GM12878 (cell line): ENCODE measurements at regions not wholly inside any gene's neighbourhood (a gene's known extent, or its start where the extent isn't known, plus 50 kb on each side); places are given as distances from the start of the nearest gene placed in this dataset.

Experiments used
- ATAC-seq: fragments of 200-7000 bp; cut with Tn5 transposase; 3 replicates; pipeline ENCODE4 v1.9.1; 2020; ENCODE audit warnings: mild to moderate bottlenecking, moderate library complexity
- BruUV-seq: library from RNA; stranded (reverse); fragments of 400-500 nt; replicated peaks from 2 replicates; lab custom pipeline; 2021; lab: Mats Ljungman, UMichigan
- CTCF ChIA-PET: fragments of 300-600 bp; sonication (Branson Sonifier 250); formaldehyde crosslinking; extraction: SDS; loops from one replicate; lab custom pipeline; 2021; ENCODE audit warnings: inconsistent platforms; lab: Yijun Ruan, JAX
- POLR2A ChIA-PET: fragments of 350-600 bp; formaldehyde crosslinking; extraction: SDS; loops from one replicate; lab custom pipeline; 2021; ENCODE audit warnings: inconsistent platforms; lab: Charles Lee
- RAD21 ChIA-PET: fragments of 300-600 bp; sonication (Branson Sonifier 250); formaldehyde crosslinking; loops from one replicate; lab custom pipeline; 2023; ENCODE audit warnings: antibody characterized with exemption; ENCODE audit not compliant: unreplicated experiment; lab: Charles Lee
- SMC1A ChIA-PET: fragments of 300-600 bp; sonication (Branson Sonifier 250); formaldehyde crosslinking; loops from one replicate; lab custom pipeline; 2023; ENCODE audit not compliant: unreplicated experiment, uncharacterized antibody; lab: Charles Lee
- DNase-seq: peaks from one replicate; pipeline ENCODE4 v3.0.0-alpha.2; 2011; ENCODE audit warnings: low read depth, low spot score
- FAIRE-seq: peaks from 3 replicates; lab custom pipeline; 2011; peaks lifted over from hg19 to GRCh38; lab: Jason Lieb, UNC
- H2AFZ ChIP-seq: 2 replicates; pipeline ENCODE4 v1.6.0; 2011; ENCODE audit warnings: low read depth, low read length, control low read depth; ENCODE audit not compliant: control insufficient read depth
- H3K27ac ChIP-seq: 2 replicates; pipeline ENCODE4 v1.5.1; 2011; ENCODE audit warnings: control low read depth; ENCODE audit not compliant: control insufficient read depth, insufficient read depth
- H3K27me3 ChIP-seq, 2 experiments: replicated peaks in 1 of 2; 2 replicates each; pipeline versions ENCODE4 v1.6.0 to v1.6.1; 2011; ENCODE audit warnings: low read length in 1 of 2; ENCODE audit not compliant: control insufficient read depth in 2 of 2, insufficient read depth in 2 of 2
- H3K36me3 ChIP-seq, 2 experiments: 2 replicates each; pipeline ENCODE4 v1.5.1; 2011; ENCODE audit warnings: low read length in 1 of 2; ENCODE audit not compliant: control insufficient read depth in 2 of 2, insufficient read depth in 2 of 2
- H3K4me1 ChIP-seq: 2 replicates; pipeline ENCODE4 v1.6.1; 2011; ENCODE audit warnings: mild to moderate bottlenecking, low read length, moderate library complexity, mixed read lengths; ENCODE audit not compliant: control insufficient read depth, insufficient read depth
- H3K4me2 ChIP-seq: 2 replicates; pipeline ENCODE4 v1.6.0; 2011; ENCODE audit warnings: control low read depth; ENCODE audit not compliant: control insufficient read depth, insufficient read depth
- H3K4me3 ChIP-seq: fragments of 200-600 bp; sonication (generic); 2 replicates; pipeline ENCODE4 v1.5.1; 2016
- H3K79me2 ChIP-seq: 2 replicates; pipeline ENCODE4 v1.6.0; 2011; ENCODE audit warnings: low read length; ENCODE audit not compliant: control insufficient read depth, insufficient read depth
- H3K9ac ChIP-seq: 2 replicates; pipeline ENCODE4 v1.8.0; 2011; ENCODE audit warnings: low read length, control low read depth, mixed read lengths; ENCODE audit not compliant: control insufficient read depth, insufficient read depth
- H3K9me3 ChIP-seq: replicated peaks from 3 replicates; pipeline ENCODE4 v1.5.1; 2011; ENCODE audit warnings: mild to moderate bottlenecking, low read length; ENCODE audit not compliant: control insufficient read depth, insufficient read depth
- H4K20me1 ChIP-seq: 2 replicates; pipeline ENCODE4 v1.6.0; 2011; ENCODE audit not compliant: control insufficient read depth, insufficient read depth
- BCL11A ChIP-seq: IDR thresholded peaks from 2 replicates; pipeline ENCODE4 v1.6.1; 2011; ENCODE audit warnings: low read depth, low read length
- CEBPB ChIP-seq, 2 experiments: fragments of 150-350 bp in 1 of 2; IDR thresholded peaks; 2 replicates each; pipeline ENCODE4 v1.6.1; 2012 to 2014; ENCODE audit warnings: low read depth in 2 of 2, low read length in 2 of 2, borderline replicate concordance in 1 of 2, inconsistent platforms in 1 of 2
- CHD2 ChIP-seq: IDR thresholded peaks from 2 replicates; pipeline ENCODE4 v1.6.1; 2011; ENCODE audit warnings: low read depth, low read length, improper control_type of control experiment, borderline replicate concordance
- GATAD2B ChIP-seq: fragments of 450-650 bp; conservative IDR thresholded peaks from 2 replicates; pipeline ENCODE4 v1.6.1; 2017; ENCODE audit warnings: low read depth, mild to moderate bottlenecking, moderate library complexity
- HDAC6 ChIP-seq: fragments of 200-600 bp; sonication (generic); IDR thresholded peaks from one replicate; pipeline ENCODE4 v1.8.0; 2017; ENCODE audit warnings: antibody characterized with exemption; ENCODE audit not compliant: unreplicated experiment
- JUND ChIP-seq: IDR thresholded peaks from 2 replicates; pipeline ENCODE4 v1.6.1; 2012; ENCODE audit warnings: low read depth, mild to moderate bottlenecking, low read length, improper control_type of control experiment, moderate library complexity
- MEF2A ChIP-seq: IDR thresholded peaks from 2 replicates; pipeline ENCODE4 v1.6.1; 2011; ENCODE audit warnings: low read depth, mild to moderate bottlenecking, low read length, moderate library complexity; ENCODE audit not compliant: insufficient read depth
- MXI1 ChIP-seq: fragments of 150-350 bp; IDR thresholded peaks from 2 replicates; pipeline ENCODE4 v1.6.1; 2011; ENCODE audit warnings: low read depth, mild to moderate bottlenecking, inconsistent platforms, low read length, improper control_type of control experiment
- PAX5 ChIP-seq: IDR thresholded peaks from 2 replicates; pipeline ENCODE4 v1.6.1; 2011; ENCODE audit warnings: low read depth, low read length, borderline replicate concordance
- SUZ12 ChIP-seq: fragments of 200-600 bp; sonication (generic); IDR thresholded peaks from one replicate; pipeline ENCODE4 v1.6.1; 2018; ENCODE audit warnings: antibody characterized with exemption, mild to moderate bottlenecking; ENCODE audit not compliant: unreplicated experiment
- TCF12 ChIP-seq: IDR thresholded peaks from 2 replicates; pipeline ENCODE4 v1.6.1; 2011; ENCODE audit warnings: low read depth, mild to moderate bottlenecking, low read length
- WGBS: methylation state at CpG from one replicate; pipeline ENCODE4 v1.1.6; 2016; ENCODE audit warnings: low lambda C conversion rate; ENCODE audit not compliant: insufficient replicate concordance, insufficient coverage; ENCODE audit errors: missing lambda C conversion rate; 5-methylcytosine and 5-hydroxymethylcytosine counted together
- in situ Hi-C: fragments of 300-500 bp; cut with MboI; formaldehyde crosslinking; loops from 9 replicates; pipeline ENCODE4 v1.14.3; 2018; ENCODE audit warnings: mixed read lengths
- intact Hi-C: fragments of 100-400 bp; cut with micrococcal nuclease; formaldehyde crosslinking; loops from one replicate; pipeline ENCODE4 v1.14.2; 2022; ENCODE audit not compliant: unreplicated experiment
- TF ChIP-seq, protein P1 (sequence below): fragments of 450-650 bp; IDR thresholded peaks from 2 replicates; pipeline ENCODE4 v1.6.1; 2016; ENCODE audit warnings: mild to moderate bottlenecking, moderate library complexity, borderline replicate concordance
- TF ChIP-seq, protein P2 (sequence below): IDR thresholded peaks from 2 replicates; pipeline ENCODE4 v1.6.1; 2011; ENCODE audit warnings: mild to moderate bottlenecking, low read depth, low read length, moderate library complexity; ENCODE audit not compliant: insufficient replicate concordance
- TF ChIP-seq, protein P3 (sequence below): fragments of 450-650 bp; IDR thresholded peaks from 2 replicates; pipeline ENCODE4 v1.6.1; 2018; ENCODE audit warnings: mild to moderate bottlenecking, low read depth, moderate library complexity; ENCODE audit not compliant: partially characterized antibody

DNA sequence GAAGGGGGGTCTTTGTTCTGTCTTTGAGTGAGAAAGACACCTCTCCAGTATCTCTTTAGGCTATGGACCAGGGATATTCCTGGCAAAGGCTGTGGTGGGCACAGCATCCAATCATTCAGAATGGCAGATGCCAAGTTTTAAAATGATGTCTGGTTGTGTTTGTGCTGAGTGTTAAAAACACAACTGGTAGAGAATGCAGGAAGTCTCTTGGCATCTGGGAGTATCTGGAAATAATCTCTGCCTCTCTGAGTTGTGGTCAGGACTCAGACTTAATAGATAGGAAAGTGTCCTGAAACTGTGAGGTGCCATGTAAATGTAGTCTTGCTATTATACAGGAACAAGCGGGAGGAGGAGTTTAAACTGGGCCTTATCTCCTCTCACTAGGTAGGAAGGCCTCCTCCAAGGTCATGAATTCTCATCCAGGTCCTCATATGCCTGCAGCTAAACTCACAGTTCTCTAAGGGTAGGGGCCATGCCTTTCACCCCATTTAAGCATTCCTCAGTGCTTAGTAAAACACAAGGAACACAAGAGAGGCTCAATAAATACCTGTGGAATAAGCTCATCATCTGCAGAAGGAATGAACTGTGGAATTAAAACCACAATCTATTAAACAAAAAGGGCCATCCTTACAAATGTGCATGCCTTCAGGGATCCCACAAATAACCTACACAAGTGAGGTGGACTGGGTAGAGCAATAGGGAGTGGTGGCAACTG lies 317.6 kb downstream of the CBLN1 start (continued):
- TF ChIP-seq, protein P1, sequence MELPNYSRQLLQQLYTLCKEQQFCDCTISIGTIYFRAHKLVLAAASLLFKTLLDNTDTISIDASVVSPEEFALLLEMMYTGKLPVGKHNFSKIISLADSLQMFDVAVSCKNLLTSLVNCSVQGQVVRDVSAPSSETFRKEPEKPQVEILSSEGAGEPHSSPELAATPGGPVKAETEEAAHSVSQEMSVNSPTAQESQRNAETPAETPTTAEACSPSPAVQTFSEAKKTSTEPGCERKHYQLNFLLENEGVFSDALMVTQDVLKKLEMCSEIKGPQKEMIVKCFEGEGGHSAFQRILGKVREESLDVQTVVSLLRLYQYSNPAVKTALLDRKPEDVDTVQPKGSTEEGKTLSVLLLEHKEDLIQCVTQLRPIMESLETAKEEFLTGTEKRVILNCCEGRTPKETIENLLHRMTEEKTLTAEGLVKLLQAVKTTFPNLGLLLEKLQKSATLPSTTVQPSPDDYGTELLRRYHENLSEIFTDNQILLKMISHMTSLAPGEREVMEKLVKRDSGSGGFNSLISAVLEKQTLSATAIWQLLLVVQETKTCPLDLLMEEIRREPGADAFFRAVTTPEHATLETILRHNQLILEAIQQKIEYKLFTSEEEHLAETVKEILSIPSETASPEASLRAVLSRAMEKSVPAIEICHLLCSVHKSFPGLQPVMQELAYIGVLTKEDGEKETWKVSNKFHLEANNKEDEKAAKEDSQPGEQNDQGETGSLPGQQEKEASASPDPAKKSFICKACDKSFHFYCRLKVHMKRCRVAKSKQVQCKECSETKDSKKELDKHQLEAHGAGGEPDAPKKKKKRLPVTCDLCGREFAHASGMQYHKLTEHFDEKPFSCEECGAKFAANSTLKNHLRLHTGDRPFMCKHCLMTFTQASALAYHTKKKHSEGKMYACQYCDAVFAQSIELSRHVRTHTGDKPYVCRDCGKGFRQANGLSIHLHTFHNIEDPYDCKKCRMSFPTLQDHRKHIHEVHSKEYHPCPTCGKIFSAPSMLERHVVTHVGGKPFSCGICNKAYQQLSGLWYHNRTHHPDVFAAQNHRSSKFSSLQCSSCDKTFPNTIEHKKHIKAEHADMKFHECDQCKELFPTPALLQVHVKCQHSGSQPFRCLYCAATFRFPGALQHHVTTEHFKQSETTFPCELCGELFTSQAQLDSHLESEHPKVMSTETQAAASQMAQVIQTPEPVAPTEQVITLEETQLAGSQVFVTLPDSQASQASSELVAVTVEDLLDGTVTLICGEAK = no peak

DNA sequence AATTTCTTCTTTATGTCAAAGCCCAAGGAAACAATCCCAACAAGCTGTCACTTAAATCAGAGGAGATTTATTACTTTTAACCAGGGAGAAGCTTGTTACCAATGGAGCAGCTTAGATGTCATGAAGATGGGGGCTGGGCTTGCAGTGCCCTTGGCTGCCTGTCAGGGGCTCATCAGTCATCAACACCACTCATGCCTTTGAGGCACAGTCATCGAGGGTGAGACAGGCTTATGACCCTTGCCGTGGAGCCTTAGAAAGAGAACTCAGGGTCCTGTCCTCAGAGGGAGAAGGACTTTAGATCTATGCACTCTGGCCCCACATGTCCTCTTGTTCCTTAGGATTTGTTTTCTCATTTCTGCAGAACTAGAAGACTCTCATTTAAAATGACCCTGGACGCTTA lies 318.3 kb downstream of the CBLN1 start:
- H2AFZ ChIP-seq = no peak overlapping the region
- no peak overlapping the region for H3K4me2 ChIP-seq
- SMC1A ChIA-PET = no interaction called here
- in situ Hi-C loops = no loop called here
- CTCF ChIA-PET = no interaction called here
- no peak for ATAC-seq
- H3K36me3 ChIP-seq = no peaks in the 10 kb centered on the region
- DNase-seq = no peak
- FAIRE-seq = no peak
- no peaks in the 10 kb centered on the region for H4K20me1 ChIP-seq
- RAD21 ChIA-PET = no interaction called here
- POLR2A ChIA-PET = no interaction called here
- BruUV-seq = no TSS peak
- no peaks in the 10 kb centered on the region for H3K4me1 ChIP-seq
- no peak overlapping the region for H3K9ac ChIP-seq
- H3K79me2 ChIP-seq = no peaks in the 10 kb centered on the region
- WGBS = 0% methylated on average over 3 of the region's 3 CpGs
- H3K27me3 ChIP-seq = no peaks in the 10 kb centered on the region
- intact Hi-C loops = no loop called here
- H3K27ac ChIP-seq = no peak overlapping the region
- no peaks in the 10 kb centered on the region for H3K9me3 ChIP-seq
- H3K4me3 ChIP-seq = no peak overlapping the region
- TF ChIP-seq CEBPB (IDR thresholded peaks at IDR 0.05; ENCODE audit: borderline replicate concordance in 1 of 2, low read depth in 2 of 2, low read length in 2 of 2) = no peak
- TF ChIP-seq MXI1 = no peak
- no peak for TF ChIP-seq GATAD2B
- TF ChIP-seq BCL11A = no peak
- TF ChIP-seq JUND = no peak
- no peak for TF ChIP-seq MEF2A
- no peak for TF ChIP-seq HDAC6
- TF ChIP-seq SUZ12 = no peak
- no peak for TF ChIP-seq PAX5
- TF ChIP-seq, protein P2, sequence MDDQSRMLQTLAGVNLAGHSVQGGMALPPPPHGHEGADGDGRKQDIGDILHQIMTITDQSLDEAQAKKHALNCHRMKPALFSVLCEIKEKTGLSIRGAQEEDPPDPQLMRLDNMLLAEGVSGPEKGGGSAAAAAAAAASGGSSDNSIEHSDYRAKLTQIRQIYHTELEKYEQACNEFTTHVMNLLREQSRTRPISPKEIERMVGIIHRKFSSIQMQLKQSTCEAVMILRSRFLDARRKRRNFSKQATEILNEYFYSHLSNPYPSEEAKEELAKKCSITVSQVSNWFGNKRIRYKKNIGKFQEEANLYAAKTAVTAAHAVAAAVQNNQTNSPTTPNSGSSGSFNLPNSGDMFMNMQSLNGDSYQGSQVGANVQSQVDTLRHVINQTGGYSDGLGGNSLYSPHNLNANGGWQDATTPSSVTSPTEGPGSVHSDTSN = no peak
- TF ChIP-seq, protein P3, sequence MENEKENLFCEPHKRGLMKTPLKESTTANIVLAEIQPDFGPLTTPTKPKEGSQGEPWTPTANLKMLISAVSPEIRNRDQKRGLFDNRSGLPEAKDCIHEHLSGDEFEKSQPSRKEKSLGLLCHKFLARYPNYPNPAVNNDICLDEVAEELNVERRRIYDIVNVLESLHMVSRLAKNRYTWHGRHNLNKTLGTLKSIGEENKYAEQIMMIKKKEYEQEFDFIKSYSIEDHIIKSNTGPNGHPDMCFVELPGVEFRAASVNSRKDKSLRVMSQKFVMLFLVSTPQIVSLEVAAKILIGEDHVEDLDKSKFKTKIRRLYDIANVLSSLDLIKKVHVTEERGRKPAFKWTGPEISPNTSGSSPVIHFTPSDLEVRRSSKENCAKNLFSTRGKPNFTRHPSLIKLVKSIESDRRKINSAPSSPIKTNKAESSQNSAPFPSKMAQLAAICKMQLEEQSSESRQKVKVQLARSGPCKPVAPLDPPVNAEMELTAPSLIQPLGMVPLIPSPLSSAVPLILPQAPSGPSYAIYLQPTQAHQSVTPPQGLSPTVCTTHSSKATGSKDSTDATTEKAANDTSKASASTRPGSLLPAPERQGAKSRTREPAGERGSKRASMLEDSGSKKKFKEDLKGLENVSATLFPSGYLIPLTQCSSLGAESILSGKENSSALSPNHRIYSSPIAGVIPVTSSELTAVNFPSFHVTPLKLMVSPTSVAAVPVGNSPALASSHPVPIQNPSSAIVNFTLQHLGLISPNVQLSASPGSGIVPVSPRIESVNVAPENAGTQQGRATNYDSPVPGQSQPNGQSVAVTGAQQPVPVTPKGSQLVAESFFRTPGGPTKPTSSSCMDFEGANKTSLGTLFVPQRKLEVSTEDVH = no peak
- TF ChIP-seq TCF12 = no peak
- TF ChIP-seq CHD2 = no peak
